ENCODE measurements at regions not wholly inside any gene's neighbourhood (a gene's known extent, or its start where the extent isn't known, plus 50 kb on each side); places are given as distances from the start of the nearest gene placed in this dataset.
"Not testable (repeated sequence)": the region's sequence is repeated elsewhere in the genome, so short reads cannot be mapped to it uniquely, and the experiment has no call there.

DNA sequence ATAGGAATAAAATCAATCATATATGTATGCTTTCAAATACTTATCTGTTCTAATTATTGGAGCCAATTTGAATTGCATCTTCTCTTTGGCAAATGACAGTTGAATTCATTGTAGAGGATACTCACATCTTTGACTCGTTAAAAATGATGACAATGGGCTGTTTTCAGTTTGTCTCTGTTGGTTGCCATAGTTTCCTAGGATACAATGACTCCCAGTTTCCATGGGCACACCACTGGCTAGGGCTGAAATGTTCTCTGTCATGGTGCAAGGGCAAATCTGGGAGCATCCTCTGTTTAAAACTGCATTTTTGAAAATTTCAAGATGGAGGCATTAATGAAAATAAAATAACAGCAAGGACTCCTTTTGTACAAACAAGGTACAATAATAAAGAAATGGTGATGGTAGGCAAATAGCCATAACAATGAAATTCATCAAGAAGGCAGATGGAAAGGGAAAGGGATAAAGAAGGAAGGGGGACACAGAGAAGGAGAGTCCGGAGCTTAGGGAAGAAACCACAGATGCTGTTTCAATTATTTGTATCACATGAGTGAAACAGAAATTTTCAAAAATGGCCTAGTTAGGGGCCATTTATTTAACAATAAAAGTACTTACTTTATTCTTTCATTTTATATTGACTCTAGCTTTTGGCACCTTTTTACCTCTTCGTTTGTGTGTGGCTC lies 378.8 kb upstream of the SEMA6A start:
- no peak for DNase-seq (ENCODE audit: low read depth)

DNA sequence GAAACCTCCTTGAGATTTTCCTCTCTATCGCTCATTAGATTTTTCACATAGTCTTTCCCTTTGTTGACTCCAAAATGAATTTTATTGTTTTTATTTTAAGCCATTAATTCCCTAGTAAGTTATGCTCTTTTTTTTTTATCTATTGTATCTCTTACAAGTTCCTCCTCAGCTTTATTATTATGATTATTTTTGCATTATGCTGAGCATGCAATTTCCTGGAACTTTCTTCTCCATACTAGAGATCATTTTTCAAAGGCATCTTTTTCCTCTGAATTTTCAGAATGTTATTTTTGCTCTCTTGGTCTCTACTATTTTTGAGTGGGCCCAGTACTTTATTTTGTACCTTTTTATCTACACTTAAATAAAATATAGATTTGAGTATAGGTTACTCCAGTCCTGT lies 376.6 kb upstream of the SEMA6A start:
- DNase-seq (ENCODE audit: low read depth) = no peak

DNA sequence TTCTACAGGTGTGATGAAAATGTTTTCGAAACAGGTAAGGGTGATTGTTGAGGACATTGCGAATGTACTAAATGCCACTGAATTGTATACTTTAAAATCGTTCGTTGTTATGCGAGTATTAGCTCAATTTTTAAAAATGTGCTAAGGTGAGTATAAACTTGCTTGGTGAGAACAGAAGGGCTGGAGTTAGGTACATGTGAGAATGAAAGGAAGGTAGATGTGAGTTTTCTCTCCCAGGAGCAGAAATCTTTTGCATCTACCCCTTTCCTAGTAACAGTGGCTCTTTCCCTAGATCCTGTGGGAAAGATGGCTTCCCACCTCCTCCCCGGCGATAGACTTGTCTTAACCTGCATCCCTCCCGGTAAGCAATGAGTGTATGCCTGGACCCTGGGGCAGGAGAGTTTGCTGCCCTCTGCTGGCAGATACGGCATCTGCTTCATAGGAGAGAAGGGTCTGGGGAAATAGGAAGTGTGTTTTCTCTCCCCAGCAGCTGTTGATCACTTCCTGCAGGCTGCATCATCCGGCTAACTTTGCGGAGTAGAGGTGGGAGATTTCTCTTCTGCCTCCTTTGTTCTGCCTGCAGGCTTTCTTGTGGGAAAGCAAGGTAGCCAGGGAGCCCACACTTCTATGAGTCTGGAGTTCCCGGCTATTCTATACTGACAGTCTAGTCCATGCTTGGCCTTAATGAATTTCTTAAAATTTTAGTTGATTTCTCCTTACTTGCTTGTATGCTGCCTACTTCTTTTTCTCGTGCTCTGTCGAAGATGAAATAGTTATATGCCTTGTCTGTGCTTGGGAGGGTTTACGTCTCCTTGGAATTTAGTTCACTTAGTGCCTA lies 373.3 kb upstream of the SEMA6A start:
- DNase-seq (ENCODE audit: low read depth) = no peak

DNA sequence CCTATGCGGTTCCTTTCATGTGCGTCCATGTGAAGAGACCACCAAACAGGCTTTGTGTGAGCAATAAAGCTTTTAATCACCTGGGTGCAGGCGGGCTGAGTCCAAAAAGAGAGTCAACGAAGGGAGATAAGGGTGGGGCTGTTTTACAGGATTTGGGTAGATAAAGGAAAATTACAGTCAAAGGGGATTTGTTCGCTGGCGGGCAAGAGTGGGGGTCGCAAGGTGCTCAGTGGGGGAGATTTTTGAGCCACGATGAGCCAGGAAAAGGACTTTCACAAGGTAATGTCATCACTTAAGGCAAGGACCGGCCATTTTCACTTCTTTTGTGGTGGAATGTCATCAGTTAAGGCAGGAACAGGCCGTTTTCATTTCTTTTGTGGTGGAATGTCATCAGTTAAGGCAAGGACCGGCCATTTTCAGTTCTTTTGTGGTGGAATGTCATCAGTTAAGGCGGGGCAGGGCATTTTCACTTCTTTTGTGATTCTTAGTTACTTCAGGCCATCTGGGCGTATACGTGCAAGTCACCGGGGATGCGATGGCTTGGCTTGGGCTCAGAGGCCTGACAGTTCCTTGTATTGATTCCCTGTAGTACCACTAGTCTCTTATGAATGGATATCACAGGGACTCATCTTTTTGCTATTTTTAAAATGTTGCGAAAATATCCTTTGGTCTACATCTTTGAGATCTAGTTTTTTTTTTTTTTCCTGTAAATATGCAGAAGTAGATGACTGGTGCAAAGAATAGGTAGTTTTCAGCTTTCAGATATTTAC lies 371.2 kb upstream of the SEMA6A start:
- DNase-seq (ENCODE audit: low read depth) = not testable (repeated sequence)

DNA sequence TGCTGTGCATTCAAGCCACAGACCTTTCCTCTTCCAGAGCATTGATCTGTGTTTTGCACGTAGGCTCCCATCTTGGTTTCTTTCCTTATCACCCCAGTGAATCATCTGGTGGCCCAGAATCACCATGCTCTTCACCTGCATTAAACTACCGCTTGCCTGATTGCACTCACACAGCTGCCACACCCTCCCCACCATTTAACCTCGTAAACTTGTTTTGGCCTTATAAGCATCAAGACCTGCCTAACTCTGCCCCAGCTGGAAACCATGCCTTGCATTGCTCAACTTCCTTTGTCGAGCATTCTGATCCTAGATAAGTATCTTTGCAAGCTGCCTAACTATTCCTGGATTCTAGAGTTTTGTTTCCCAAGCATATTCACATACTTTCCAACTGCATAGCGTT lies 369.6 kb upstream of the SEMA6A start:
- DNase-seq (ENCODE audit: low read depth) = no peak

DNA sequence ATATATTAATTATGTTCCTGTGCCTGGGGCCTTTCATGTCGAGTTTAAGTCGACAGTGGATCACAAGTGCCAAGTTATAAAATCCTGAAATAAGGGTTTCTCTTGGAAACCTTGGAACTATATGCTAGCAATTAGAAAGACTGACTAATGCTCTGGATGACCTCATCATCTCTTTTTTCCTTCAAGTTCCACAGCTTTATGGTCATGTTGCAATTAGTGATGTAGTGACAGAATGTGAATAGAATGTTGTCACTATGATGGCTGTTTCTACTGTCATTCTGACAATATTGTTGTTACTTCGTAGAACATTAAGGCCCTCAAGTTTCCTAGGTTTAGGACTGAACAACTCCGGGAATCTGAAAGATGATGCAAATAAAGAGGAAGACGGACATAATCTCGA lies 368.0 kb upstream of the SEMA6A start:
- no peak for DNase-seq (ENCODE audit: low read depth)

DNA sequence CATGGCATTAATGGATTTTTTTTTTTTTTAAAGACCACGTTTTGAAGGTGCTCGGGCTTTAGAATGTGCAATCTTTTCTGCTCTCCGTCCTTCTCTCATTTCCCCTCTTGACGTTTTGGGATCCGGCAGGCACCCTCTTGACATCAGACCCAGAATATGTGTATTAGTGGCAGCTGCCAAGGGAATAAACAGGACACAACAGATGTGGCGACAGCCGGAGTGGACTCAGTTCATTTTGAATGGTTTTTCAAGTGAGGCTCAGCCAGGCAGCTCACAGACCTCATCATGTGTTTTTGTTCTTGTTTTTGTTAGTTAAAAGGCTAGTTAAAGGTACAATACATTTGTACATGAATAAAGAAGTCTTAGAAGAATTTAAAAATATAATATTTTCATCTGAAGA lies 365.0 kb upstream of the SEMA6A start:
- no peak for DNase-seq (ENCODE audit: low read depth)

DNA sequence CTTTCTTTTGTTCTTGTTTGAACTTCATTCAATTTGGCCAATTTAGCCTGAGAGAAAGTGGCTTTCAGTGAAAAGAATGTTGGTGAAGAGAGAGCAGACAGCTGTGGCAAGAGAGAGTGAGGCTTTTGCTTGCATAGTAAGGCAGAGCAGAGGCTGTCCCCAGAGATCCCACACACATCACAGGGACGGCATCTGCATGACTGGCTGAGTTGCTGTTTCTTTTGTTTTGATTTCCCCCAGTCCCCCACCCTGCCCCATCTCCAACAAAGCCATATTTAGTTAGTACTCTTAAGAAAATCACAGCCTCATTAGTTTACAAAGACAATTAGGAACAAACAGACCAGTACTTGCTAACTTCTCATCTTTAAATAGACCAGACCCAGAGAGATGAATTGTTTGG lies 363.9 kb upstream of the SEMA6A start:
- DNase-seq (ENCODE audit: low read depth) = no peak

DNA sequence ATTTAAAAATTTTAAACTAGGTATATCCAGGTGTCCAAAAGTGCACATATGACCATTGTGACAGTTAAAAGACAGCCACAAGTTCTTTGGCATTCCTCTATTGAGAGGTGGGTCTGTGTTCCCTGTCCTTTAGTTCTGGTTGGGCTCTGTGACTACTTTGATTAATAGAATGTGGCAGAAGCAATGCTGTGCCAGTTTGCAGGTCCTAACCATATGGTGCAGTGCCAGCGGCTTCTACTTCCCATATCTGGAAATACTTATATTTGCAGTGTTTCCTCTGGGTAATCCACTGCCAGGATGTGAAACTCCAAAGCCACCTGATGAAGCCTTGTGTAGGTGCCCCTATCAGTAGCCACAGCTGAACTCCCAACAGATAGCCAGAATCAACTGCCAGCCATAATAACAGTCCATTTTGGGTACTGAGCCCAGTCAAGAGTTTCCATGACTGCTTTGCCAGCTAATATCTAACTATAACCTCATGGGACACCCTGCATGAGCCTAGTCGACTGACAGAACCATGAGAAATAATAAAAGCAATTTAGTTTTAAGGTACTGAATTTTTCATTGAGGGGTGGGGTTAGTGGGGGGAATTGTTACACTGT lies 361.0 kb upstream of the SEMA6A start:
- no peak for DNase-seq (ENCODE audit: low read depth)

DNA sequence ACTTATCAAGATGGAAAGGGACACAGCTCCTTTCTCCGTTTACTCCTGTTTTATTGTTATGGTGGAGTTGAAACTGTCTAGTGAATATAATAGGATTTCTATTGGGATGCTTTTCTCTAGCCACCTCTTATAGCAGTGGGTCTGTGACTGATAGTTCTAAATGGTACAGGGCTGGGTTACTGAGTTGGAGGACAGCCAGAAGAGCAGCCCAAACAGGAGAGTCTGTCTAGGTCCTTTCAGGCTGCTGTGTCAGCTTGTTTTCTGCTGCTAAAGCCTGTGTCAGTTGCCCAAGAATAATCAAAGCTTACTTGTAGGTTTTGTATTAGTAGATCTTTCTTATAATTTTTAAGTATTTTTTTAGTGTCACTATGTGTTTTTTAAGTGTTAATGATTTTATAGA lies 356.0 kb upstream of the SEMA6A start:
- DNase-seq (ENCODE audit: low read depth) = no peak

DNA sequence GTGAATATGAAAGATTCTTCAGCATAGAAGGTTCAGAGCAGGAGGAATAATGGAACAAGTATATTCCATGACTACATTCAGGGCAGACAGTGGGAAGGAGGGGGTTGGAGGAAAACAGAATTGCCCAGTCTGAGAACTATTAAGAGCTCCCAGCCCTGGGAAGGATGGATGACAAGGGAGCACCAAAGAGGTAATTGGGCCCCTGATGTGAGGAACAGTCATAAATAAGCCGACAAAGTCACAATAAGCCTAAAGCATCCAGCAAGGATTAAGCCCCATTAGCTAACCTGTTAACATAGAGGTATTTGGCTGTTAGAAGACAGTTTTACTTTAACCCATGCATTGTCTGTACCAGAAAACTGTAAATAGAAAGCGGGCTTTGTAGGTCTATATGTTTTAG lies 348.7 kb upstream of the SEMA6A start:
- no peak for DNase-seq (ENCODE audit: low read depth)

DNA sequence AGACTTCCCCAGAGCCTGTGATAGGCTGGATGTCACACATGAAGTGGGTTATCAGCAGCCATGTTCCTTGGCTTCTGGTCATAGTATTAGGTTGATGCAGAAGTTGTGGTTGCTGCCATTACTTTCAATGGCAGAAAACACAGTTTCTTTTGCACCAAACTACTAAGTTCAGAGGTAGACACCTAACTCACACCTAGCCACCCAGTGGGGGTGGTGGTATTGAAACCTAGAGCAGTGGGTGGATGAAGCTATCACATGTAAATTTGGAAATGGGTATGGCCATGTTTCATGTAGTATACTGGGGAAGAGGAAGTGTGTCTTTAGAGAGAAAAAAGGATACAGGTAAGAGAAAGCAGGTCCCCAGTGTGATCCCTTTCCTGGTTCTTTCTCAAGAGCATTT lies 347.9 kb upstream of the SEMA6A start:
- DNase-seq (ENCODE audit: low read depth) = no peak

DNA sequence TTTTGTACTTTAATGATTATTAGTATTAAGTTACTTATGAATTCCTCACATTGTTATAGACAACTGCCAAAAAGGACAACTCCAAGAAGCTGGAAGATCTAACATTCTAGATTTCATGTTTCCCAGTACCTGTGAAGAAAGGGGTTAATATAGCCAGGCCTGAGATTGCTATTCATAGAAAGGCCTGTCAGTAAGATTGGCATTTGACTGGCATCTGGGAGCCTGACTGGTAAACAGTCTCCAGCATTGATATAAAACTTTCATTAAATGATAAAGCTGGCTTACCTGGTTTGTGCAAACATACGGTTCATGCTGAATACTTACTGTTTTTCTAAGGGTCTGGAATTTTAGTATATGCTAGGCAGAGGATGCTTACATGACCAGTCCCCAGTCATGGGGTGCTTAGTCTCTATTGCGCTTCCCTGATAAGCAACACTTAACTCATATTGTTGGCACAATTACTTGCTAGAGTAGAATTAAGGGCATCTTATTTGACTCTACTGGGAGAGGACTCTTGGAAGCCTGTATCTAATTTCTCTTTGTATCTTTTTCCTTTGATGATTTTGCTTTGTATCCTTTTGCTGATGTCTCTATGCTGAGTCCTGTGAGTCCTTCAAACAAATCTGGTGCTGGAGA lies 340.4 kb upstream of the SEMA6A start:
- DNase-seq (ENCODE audit: low read depth) = no peak

DNA sequence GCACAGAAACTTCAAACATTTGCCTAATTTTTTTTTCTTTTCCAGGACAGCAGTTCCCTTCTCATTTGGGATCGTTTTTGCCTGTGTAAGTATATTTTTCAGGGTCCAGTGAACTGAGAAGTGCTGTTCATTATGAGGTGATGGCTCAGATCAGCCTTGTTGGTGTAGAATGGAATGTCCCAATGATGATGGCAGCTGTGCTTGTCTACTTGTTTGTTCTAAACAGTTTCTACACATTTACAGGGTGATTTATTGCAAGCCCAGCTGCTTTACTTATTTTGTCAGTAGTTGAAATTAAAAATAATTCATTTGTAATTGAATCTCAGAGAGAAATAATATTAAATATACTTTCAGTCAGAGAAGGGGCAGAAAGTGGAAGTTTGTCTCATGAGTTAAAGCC lies 337.6 kb upstream of the SEMA6A start:
- DNase-seq (ENCODE audit: low read depth) = no peak

DNA sequence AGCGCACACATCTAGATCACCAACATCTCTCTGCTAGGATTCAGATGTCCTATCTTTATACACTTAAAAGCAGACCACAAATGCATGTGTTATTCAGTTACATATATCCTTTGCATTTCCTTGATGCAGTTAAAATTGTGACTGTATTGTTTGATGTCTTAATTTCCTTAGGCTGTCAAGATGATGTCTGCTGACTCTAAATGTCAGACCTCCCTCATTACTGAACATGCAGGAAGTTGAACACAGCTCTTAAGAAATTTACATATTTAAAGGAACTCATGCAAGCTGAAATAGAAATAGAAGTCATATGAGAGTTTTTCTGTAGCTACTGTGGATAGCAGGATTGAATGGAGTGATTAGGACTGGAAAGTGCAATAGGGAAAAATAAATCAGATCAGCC lies 336.5 kb upstream of the SEMA6A start:
- DNase-seq (ENCODE audit: low read depth) = no peak

DNA sequence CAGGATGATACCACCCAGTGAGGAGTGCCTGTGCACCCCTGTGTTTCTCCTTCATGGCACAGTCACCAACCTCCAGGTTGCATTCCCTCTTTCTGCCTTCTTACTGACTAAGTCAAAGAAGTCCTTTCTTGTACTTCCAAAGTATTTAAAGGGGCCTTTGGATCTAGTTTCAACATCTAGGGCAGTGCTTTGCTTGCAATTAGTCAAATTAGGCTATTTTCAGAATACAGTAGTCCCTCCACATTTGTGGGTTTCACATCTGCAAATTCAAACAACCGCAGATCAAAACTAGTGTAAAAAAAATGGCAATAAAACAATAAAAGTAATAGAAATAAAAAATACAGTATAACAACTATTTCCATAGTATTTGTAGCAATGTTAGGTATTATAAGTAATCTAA lies 333.9 kb upstream of the SEMA6A start:
- no peak for DNase-seq (ENCODE audit: low read depth)

DNA sequence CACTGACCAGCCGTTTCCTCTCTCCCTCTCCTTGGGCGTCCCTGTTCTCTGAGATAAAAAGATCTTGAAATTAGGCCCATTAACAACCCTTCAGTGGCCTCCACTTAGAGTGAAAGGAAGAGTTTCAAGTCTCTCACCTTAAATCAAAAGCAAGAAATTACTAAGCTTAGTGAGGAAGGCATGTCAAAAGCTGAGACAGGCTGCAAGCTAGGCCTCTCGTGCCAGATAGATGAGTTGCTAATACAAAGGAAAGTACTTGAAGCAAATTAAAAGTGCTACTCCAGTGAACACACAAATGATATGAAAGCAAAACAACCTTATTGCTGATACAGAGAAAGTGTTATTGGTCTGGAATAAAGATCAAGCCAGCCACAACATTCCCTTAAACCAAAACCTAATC lies 331.3 kb upstream of the SEMA6A start:
- DNase-seq (ENCODE audit: low read depth) = no peak

DNA sequence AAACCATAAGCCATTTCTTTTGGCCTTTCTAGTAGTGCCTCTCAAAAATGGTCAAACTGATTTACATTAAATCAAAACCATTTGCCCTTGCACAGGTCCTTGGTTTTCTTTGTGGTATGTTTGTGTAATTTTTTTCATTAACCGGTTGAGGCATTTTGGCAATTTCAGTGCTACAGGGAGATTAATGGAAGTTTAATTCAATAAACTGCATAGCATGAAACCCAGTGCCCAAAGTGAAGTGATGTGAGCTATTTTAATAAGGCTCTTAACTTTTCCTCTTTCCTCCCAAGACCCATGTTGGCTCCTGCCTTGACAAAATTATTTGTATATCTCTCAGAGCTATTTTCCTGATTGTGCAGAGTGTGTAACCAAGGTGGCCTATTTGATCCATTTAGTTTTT lies 326.2 kb upstream of the SEMA6A start:
- DNase-seq (ENCODE audit: low read depth) = no peak

DNA sequence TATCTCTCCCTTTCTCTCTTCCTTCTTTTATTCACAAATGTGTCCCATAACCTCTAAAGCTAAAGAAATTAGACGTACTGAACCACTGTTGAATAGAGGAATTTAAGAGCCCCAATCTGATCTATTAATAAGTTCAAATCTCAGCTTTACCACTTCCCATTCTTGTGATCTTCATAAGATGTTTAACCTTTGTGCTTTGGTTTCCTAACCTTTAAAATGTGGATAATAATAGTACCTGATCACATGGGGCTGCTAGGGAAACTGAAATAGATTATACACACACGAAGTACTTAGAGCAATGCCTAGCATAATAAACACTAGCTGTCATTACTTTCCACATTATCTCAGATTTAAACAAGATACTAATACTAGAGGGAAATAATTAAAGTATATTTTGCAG lies 324.3 kb upstream of the SEMA6A start:
- no peak for DNase-seq (ENCODE audit: low read depth)

DNA sequence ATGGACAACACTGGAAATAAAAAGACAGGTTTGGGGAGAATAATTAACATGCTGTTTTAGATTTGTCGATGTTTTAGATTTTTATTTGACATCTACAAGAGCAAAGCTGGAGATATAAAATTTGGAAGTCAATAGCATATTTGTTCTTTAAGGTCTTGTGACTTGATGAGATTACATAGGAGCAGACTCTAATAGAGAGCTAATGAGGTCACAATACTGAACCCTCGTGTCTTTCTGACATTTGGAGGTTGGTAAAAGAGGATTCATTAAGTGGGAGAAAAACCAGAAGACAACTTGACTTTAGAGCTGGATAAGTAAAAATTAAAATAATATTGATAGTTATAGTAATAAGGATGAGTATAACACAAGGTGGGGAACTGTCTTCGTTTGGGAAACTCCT lies 322.7 kb upstream of the SEMA6A start:
- no peak for DNase-seq (ENCODE audit: low read depth)

DNA sequence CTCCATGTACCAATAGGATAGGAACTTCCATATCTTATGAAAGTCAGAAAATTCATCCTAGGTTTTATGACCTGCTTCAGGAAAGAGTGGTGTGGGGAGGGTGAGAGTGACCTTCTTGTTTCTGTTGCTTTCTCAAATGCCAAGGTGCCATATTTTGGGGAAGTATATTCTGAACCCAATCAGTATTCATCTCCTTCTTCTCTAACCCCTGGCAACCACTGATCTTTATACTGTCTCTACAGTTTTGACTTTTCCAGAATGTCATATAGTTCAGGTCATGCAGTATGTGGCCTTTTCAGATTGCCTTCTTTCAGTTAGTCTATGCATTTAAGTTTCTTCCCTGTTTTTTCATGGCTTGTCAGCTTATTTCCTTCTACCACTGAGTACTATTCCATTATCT lies 321.4 kb upstream of the SEMA6A start:
- DNase-seq (ENCODE audit: low read depth) = no peak

DNA sequence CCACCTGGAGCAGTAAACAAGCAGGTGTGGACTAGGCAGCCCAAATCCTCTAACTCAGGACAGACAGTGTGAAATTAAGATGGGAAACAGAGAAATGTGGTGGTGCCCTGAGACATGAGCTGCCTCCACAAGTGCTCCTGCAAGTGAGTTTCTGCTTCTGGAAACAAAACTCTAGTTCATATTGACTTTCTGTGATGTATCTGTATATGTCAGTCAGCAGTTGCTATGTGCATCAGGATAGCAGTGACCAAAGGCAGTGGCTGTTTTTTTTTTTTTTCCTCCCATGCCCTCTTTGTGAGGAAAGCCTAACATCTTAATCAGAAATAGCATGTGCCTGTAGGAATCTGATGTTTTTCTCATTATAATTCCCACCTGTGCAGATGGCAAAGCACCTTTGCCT lies 318.4 kb upstream of the SEMA6A start:
- no peak for DNase-seq (ENCODE audit: low read depth)

Data from fibroblast of gingiva (primary cell).